ENCODE measurements at regions not wholly inside any gene's neighbourhood (a gene's known extent, or its start where the extent isn't known, plus 50 kb on each side); places are given as distances from the start of the nearest gene placed in this dataset.

DNA sequence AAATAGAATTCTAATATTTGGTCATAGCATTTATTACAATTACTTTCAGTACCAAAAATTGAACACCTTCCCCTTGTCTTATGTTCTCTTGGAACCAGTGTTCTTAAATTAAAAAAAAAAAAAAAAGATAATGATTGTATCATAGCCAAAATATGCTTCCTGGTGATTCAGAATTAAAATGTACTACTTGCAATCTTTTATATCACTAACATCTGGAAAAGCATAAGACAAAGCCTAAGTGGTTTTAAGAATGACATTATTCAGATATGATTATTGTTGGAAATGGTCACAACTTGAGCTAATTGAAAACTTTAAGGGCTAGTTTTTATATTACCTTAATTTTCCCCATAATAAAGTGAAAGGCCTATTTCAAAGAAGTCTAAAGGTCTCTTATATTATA is 493.3 kb upstream of the MARCKS start:
- TF ChIP-seq, protein P1, sequence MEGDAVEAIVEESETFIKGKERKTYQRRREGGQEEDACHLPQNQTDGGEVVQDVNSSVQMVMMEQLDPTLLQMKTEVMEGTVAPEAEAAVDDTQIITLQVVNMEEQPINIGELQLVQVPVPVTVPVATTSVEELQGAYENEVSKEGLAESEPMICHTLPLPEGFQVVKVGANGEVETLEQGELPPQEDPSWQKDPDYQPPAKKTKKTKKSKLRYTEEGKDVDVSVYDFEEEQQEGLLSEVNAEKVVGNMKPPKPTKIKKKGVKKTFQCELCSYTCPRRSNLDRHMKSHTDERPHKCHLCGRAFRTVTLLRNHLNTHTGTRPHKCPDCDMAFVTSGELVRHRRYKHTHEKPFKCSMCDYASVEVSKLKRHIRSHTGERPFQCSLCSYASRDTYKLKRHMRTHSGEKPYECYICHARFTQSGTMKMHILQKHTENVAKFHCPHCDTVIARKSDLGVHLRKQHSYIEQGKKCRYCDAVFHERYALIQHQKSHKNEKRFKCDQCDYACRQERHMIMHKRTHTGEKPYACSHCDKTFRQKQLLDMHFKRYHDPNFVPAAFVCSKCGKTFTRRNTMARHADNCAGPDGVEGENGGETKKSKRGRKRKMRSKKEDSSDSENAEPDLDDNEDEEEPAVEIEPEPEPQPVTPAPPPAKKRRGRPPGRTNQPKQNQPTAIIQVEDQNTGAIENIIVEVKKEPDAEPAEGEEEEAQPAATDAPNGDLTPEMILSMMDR (IDR thresholded peaks at IDR 0.05; ENCODE audit: extremely low read depth in 1 of 2, insufficient read depth in 1 of 2, low read depth in 1 of 2, low read length in 2 of 2), result no peak
- TF ChIP-seq MYC (IDR thresholded peaks at IDR 0.05; ENCODE audit: low read depth, low read length) (no peak), POLR2AphosphoS5 (IDR thresholded peaks at IDR 0.05; ENCODE audit: insufficient read depth, low read depth, low read length) (no peak)
- TF ChIP-seq, protein P2, sequence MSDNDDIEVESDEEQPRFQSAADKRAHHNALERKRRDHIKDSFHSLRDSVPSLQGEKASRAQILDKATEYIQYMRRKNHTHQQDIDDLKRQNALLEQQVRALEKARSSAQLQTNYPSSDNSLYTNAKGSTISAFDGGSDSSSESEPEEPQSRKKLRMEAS (IDR thresholded peaks at IDR 0.05; ENCODE audit: insufficient read depth, insufficient read length), result no peak

Data from endothelial cell of umbilical vein (primary cell).